Bone marrow (tissue), 2 donors: ENCODE measurements at regions not wholly inside any gene's neighbourhood (a gene's known extent, or its start where the extent isn't known, plus 50 kb on each side); places are given as distances from the start of the nearest gene placed in this dataset.

Experiments used
- DNase-seq, 2 donors: peaks; one replicate each; lab custom pipeline; 2025; lab: John Stamatoyannopoulos, UW

GRCh38 chr12:115017346-115017745, 333.4 kb upstream of the TBX3 start:
- no peak for DNase-seq

GRCh38 chr12:115013236-115013981, 329.4 kb upstream of the TBX3 start:
- no peak for DNase-seq

- DNase-seq: no peak
These were observed 328.9 kb upstream of the TBX3 start for GRCh38 chr12:115012861-115013235.

GRCh38 chr12:115011703-115012102, 327.7 kb upstream of the TBX3 start:
- no peak for DNase-seq

GRCh38 chr12:115010324-115010995, 326.5 kb upstream of the TBX3 start:
- no peak for DNase-seq

- DNase-seq: no peak
These were observed 325.0 kb upstream of the TBX3 start for GRCh38 chr12:115008929-115009328.

GRCh38 chr12:115004470-115005146, 320.6 kb upstream of the TBX3 start:
- no peak for DNase-seq

- no peak for DNase-seq
These were observed 318.5 kb upstream of the TBX3 start for GRCh38 chr12:115002434-115002833.

- no peak for DNase-seq
These were observed 317.7 kb upstream of the TBX3 start for GRCh38 chr12:115001571-115002180.

GRCh38 chr12:115000038-115000437, 316.1 kb upstream of the TBX3 start:
- DNase-seq: no peak

GRCh38 chr12:114998750-114999128, 314.8 kb upstream of the TBX3 start:
- DNase-seq: no peak

- DNase-seq: no peak
These were observed 314.3 kb upstream of the TBX3 start for GRCh38 chr12:114998118-114998749.

- no peak for DNase-seq
These were observed 312.4 kb upstream of the TBX3 start for GRCh38 chr12:114996382-114996781.

GRCh38 chr12:114995891-114996290, 311.9 kb upstream of the TBX3 start:
- DNase-seq: no peak

GRCh38 chr12:114993165-114993564, 309.2 kb upstream of the TBX3 start:
- no peak for DNase-seq

- no peak for DNase-seq
These were observed 308.5 kb upstream of the TBX3 start for GRCh38 chr12:114992443-114992842.

- no peak for DNase-seq
These were observed 306.4 kb upstream of the TBX3 start for GRCh38 chr12:114990381-114990780.

- no peak for DNase-seq
These were observed 302.9 kb upstream of the TBX3 start for GRCh38 chr12:114986849-114987248.

- DNase-seq: no peak
These were observed 302.3 kb upstream of the TBX3 start for GRCh38 chr12:114986178-114986714.

- no peak for DNase-seq
These were observed 300.7 kb upstream of the TBX3 start for GRCh38 chr12:114984634-114985061.

GRCh38 chr12:114982760-114983159, 298.8 kb upstream of the TBX3 start:
- no peak for DNase-seq

- no peak for DNase-seq
These were observed 297.1 kb upstream of the TBX3 start for GRCh38 chr12:114981036-114981435.
